HG03457 (cell line): ENCODE measurements at regions not wholly inside any gene's neighbourhood (a gene's known extent, or its start where the extent isn't known, plus 50 kb on each side); places are given as distances from the start of the nearest gene placed in this dataset.
"Not testable (repeated sequence)": the region's sequence is repeated elsewhere in the genome, so short reads cannot be mapped to it uniquely, and the experiment has no call there.

Experiments
- ATAC-seq: cut with Tn5 transposase; IDR thresholded peaks from one replicate; pipeline ENCODE4 v1.9.1; 2021; ENCODE audit warnings: moderate number of reproducible peaks; ENCODE audit not compliant: unreplicated experiment

GRCh38 chrX:81857192-81857591 is 655.3 kb downstream of the SH3BGRL start:
- no peak for ATAC-seq

- no peak for ATAC-seq
Observed at GRCh38 chrX:81866873-81867272, 665.0 kb downstream of the SH3BGRL start.

GRCh38 chrX:81868979-81869378 is 667.1 kb downstream of the SH3BGRL start:
- ATAC-seq = no peak

- ATAC-seq = no peak
Observed at GRCh38 chrX:81874807-81875206, 672.9 kb downstream of the SH3BGRL start.

- ATAC-seq = no peak
Observed at GRCh38 chrX:81875800-81876199, 673.9 kb downstream of the SH3BGRL start.

- ATAC-seq = no peak
Observed at GRCh38 chrX:81876437-81876836, 674.5 kb downstream of the SH3BGRL start.

GRCh38 chrX:81890521-81890920 is 688.6 kb downstream of the SH3BGRL start:
- ATAC-seq = no peak

- ATAC-seq = no peak
Observed at GRCh38 chrX:81900522-81900921, 698.6 kb downstream of the SH3BGRL start.

GRCh38 chrX:81925812-81926211 is 723.9 kb downstream of the SH3BGRL start:
- no peak for ATAC-seq

GRCh38 chrX:81945911-81946310 is 744.0 kb downstream of the SH3BGRL start:
- not testable (repeated sequence) for ATAC-seq

GRCh38 chrX:81957318-81957717 is 755.4 kb downstream of the SH3BGRL start:
- no peak for ATAC-seq

GRCh38 chrX:81957900-81958545 is 756.1 kb downstream of the SH3BGRL start:
- no peak for ATAC-seq

GRCh38 chrX:81959964-81960363 is 758.1 kb downstream of the SH3BGRL start:
- ATAC-seq = no peak

GRCh38 chrX:81974413-81974812 is 772.5 kb downstream of the SH3BGRL start:
- ATAC-seq = not testable (repeated sequence)

- ATAC-seq = no peak
Observed at GRCh38 chrX:81979806-81980515, 778.1 kb downstream of the SH3BGRL start.

- ATAC-seq = not testable (repeated sequence)
Observed at GRCh38 chrX:81987217-81987616, 785.3 kb downstream of the SH3BGRL start.

GRCh38 chrX:81996166-81996565 is 794.3 kb downstream of the SH3BGRL start:
- no peak for ATAC-seq

GRCh38 chrX:82029571-82030218 is 827.8 kb downstream of the SH3BGRL start:
- ATAC-seq = no peak

- no peak for ATAC-seq
Observed at GRCh38 chrX:82031250-82031649, 829.3 kb downstream of the SH3BGRL start.

GRCh38 chrX:82038793-82039192 is 836.9 kb downstream of the SH3BGRL start:
- no peak for ATAC-seq

GRCh38 chrX:82041034-82041433 is 839.1 kb downstream of the SH3BGRL start:
- no peak for ATAC-seq

- no peak for ATAC-seq
Observed at GRCh38 chrX:82058728-82059127, 856.8 kb downstream of the SH3BGRL start.
